Testis (tissue), 2 donors: ENCODE measurements at regions not wholly inside any gene's neighbourhood (a gene's known extent, or its start where the extent isn't known, plus 50 kb on each side); places are given as distances from the start of the nearest gene placed in this dataset.

ENCODE experiments used
- POLR2A ChIP-seq: fragments of 450-650 bp; IDR thresholded peaks from one replicate; pipeline ENCODE4 v1.6.1; 2017; ENCODE audit warnings: antibody characterized with exemption, mild to moderate bottlenecking, moderate library complexity
- TF ChIP-seq, protein P1 (sequence below), 3 experiments: fragments of 450-650 bp in 2 of 3; fragments of 200-600 bp in 1 of 3; sonication (generic) in 1 of 3; IDR thresholded peaks; one replicate each; pipeline ENCODE4 v1.5.1; 2016 to 2019; ENCODE audit warnings: antibody characterized with exemption in 3 of 3, mild to moderate bottlenecking in 2 of 3, moderate library complexity in 1 of 3

DNA sequence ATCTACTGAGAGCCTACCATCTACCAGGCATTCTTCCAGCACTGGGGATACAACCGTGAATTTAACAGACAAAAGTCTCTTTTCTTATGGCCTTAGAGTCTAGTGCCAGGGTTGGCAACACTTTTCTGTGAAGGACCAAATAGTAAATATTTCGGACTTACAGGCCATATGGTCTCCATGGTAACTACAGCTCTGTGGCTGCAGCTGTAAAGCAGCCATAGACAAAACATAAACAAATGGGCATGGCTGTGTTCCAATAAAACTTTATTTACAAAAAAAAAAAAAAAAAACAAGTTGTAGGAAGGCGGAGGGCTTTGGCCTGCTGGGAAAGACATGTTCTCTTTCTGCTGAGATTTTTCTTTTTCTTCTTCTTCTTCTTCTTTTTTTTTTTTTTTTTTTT lies 98.7 kb downstream of the ABCC12 start:
- TF ChIP-seq, protein P1, sequence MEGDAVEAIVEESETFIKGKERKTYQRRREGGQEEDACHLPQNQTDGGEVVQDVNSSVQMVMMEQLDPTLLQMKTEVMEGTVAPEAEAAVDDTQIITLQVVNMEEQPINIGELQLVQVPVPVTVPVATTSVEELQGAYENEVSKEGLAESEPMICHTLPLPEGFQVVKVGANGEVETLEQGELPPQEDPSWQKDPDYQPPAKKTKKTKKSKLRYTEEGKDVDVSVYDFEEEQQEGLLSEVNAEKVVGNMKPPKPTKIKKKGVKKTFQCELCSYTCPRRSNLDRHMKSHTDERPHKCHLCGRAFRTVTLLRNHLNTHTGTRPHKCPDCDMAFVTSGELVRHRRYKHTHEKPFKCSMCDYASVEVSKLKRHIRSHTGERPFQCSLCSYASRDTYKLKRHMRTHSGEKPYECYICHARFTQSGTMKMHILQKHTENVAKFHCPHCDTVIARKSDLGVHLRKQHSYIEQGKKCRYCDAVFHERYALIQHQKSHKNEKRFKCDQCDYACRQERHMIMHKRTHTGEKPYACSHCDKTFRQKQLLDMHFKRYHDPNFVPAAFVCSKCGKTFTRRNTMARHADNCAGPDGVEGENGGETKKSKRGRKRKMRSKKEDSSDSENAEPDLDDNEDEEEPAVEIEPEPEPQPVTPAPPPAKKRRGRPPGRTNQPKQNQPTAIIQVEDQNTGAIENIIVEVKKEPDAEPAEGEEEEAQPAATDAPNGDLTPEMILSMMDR (IDR thresholded peaks at IDR 0.05): no peak
- no peak for TF ChIP-seq POLR2A
